CD4-positive, CD25-positive, alpha-beta regulatory T cell (primary cell): ENCODE measurements at regions not wholly inside any gene's neighbourhood (a gene's known extent, or its start where the extent isn't known, plus 50 kb on each side); places are given as distances from the start of the nearest gene placed in this dataset.
"Not testable (repeated sequence)": the region's sequence is repeated elsewhere in the genome, so short reads cannot be mapped to it uniquely, and the experiment has no call there.

Experiments used
- ATAC-seq, 2 donors: fragments of 150-1000 bp; cut with Tn5 transposase; one replicate each; pipeline ENCODE4 v1.10.0; 2021; ENCODE audit warnings: low read depth in 2 of 2, moderate number of reproducible peaks in 2 of 2, moderate library complexity in 1 of 2
- DNase-seq, 3 donors: peaks; one replicate each; pipeline versions ENCODE4 v3.0.0 to v3.0.0-alpha.2; 2012 to 2022; ENCODE audit warnings: mixed read lengths in 1 of 3
- H3K27ac ChIP-seq: one replicate; pipeline ENCODE4 v1.7.0; 2013; ENCODE audit warnings: mild to moderate bottlenecking, low read length; ENCODE audit not compliant: insufficient read depth, poor library complexity, severe bottlenecking
- H3K27me3 ChIP-seq: one replicate; pipeline ENCODE4 v1.7.0; 2013; ENCODE audit warnings: low read length; ENCODE audit not compliant: control insufficient read depth, insufficient read depth
- H3K36me3 ChIP-seq: one replicate; pipeline ENCODE4 v1.7.0; 2013; ENCODE audit warnings: mild to moderate bottlenecking, low read length, moderate library complexity; ENCODE audit not compliant: control insufficient read depth, insufficient read depth
- H3K4me1 ChIP-seq: 2 replicates; pipeline ENCODE4 v1.7.0; 2013; ENCODE audit warnings: mild to moderate bottlenecking, low read length; ENCODE audit not compliant: insufficient read depth, control insufficient read depth, poor library complexity, severe bottlenecking
- H3K4me3 ChIP-seq: one replicate; pipeline ENCODE4 v1.7.0; 2013; ENCODE audit warnings: low read depth, mild to moderate bottlenecking, low read length, moderate library complexity
- H3K9me3 ChIP-seq, 2 experiments: 1 replicate in 1 of 2; 2 replicates in 1 of 2; pipeline ENCODE4 v1.7.0; 2013; ENCODE audit warnings: low read length in 2 of 2, mild to moderate bottlenecking in 1 of 2, moderate library complexity in 1 of 2; ENCODE audit not compliant: control insufficient read depth in 2 of 2
- H3K27ac Mint-ChIP-seq, 3 donors: one replicate each; pipeline ENCODE4 v1.8.0; 2020 to 2022; ENCODE audit warnings: mild to moderate bottlenecking in 3 of 3, mixed read lengths in 3 of 3, moderate library complexity in 2 of 3
- H3K27me3 Mint-ChIP-seq: one replicate; pipeline ENCODE4 v1.8.0; 2022; ENCODE audit warnings: mild to moderate bottlenecking, mixed read lengths
- H3K36me3 Mint-ChIP-seq: one replicate; pipeline ENCODE4 v1.8.0; 2020; ENCODE audit warnings: mixed read lengths
- H3K4me1 Mint-ChIP-seq, 4 donors: one replicate each; pipeline ENCODE4 v1.8.0; 2020 to 2022; ENCODE audit warnings: mixed read lengths in 4 of 4, mild to moderate bottlenecking in 1 of 4
- H3K4me3 Mint-ChIP-seq, 4 donors: one replicate each; pipeline ENCODE4 v1.8.0; 2020 to 2022; ENCODE audit warnings: mild to moderate bottlenecking in 4 of 4, mixed read lengths in 4 of 4, moderate library complexity in 3 of 4
- H3K9me3 Mint-ChIP-seq, 7 donors: one replicate each; pipeline ENCODE4 v1.8.0; 2020 to 2022; ENCODE audit warnings: mixed read lengths in 7 of 7, mild to moderate bottlenecking in 3 of 7, moderate library complexity in 2 of 7

- Histone ChIP-seq H3K4me1 (no peaks in the 10 kb centered on the region), H3K27ac (no peak overlapping the region), H3K36me3 (no peaks in the 10 kb centered on the region), H3K27me3 (no peaks in the 10 kb centered on the region), H3K9me3 (no peaks in the 10 kb centered on the region), H3K4me3 (no peak overlapping the region)
- Mint-ChIP-seq H3K9me3 (peaks cover 0 to 2% (median 0%) of the 10 kb centered on the region in 7 donors), H3K4me1 (no peaks in the 10 kb centered on the region), H3K27ac (no peak overlapping the region), H3K4me3 (no peak overlapping the region), H3K36me3 (no peaks in the 10 kb centered on the region), H3K27me3 (no peaks in the 10 kb centered on the region)
- DNase-seq (no peak), ATAC-seq (no peak)
Measured at GRCh38 chr5:6548756-6549285, 84.0 kb downstream of the NSUN2 start.

GRCh38 chr5:6547926-6548519 is 84.8 kb downstream of the NSUN2 start:
- H3K36me3 Mint-ChIP-seq, H3K9me3 ChIP-seq: not testable (repeated sequence)

GRCh38 chr5:6547498-6547897 is 85.3 kb downstream of the NSUN2 start:
- Histone ChIP-seq H3K36me3 (no peaks in the 10 kb centered on the region), H3K27ac (no peak overlapping the region), H3K4me3 (no peak overlapping the region), H3K9me3 (no peaks in the 10 kb centered on the region), H3K27me3 (no peaks in the 10 kb centered on the region), H3K4me1 (no peaks in the 10 kb centered on the region)
- no peak overlapping the region for H3K27ac Mint-ChIP-seq
- ATAC-seq: no peak
- peaks cover 0 to 2% (median 0%) of the 10 kb centered on the region in 7 donors for H3K9me3 Mint-ChIP-seq
- no peak overlapping the region for H3K4me3 Mint-ChIP-seq
- no peaks in the 10 kb centered on the region for H3K36me3 Mint-ChIP-seq
- DNase-seq: no peak
- no peaks in the 10 kb centered on the region for H3K27me3 Mint-ChIP-seq
- H3K4me1 Mint-ChIP-seq: no peaks in the 10 kb centered on the region

More at GRCh38 chr5:6547926-6548519, 84.8 kb downstream of the NSUN2 start:
- not testable (repeated sequence) for H3K4me1 ChIP-seq, H3K9me3 Mint-ChIP-seq, H3K4me3 ChIP-seq, H3K4me3 Mint-ChIP-seq, ATAC-seq, H3K4me1 Mint-ChIP-seq, H3K27me3 ChIP-seq, H3K27ac Mint-ChIP-seq, H3K27ac ChIP-seq, DNase-seq, H3K27me3 Mint-ChIP-seq, H3K36me3 ChIP-seq

- Mint-ChIP-seq H3K4me1 (no peaks in the 10 kb centered on the region), H3K27me3 (no peaks in the 10 kb centered on the region), H3K9me3 (peaks cover 0 to 2% (median 0%) of the 10 kb centered on the region in 7 donors), H3K4me3 (no peak overlapping the region), H3K36me3 (no peaks in the 10 kb centered on the region), H3K27ac (no peak overlapping the region)
- Histone ChIP-seq H3K36me3 (no peaks in the 10 kb centered on the region), H3K4me1 (no peaks in the 10 kb centered on the region), H3K27me3 (no peaks in the 10 kb centered on the region), H3K9me3 (no peaks in the 10 kb centered on the region), H3K27ac (no peak overlapping the region), H3K4me3 (no peak overlapping the region)
- DNase-seq: no peak
- no peak for ATAC-seq
Measured at GRCh38 chr5:6545770-6546690, 86.8 kb downstream of the NSUN2 start.

- Histone ChIP-seq H3K27me3 (no peaks in the 10 kb centered on the region), H3K36me3 (no peaks in the 10 kb centered on the region), H3K27ac (no peak overlapping the region), H3K9me3 (no peaks in the 10 kb centered on the region), H3K4me3 (no peak overlapping the region), H3K4me1 (no peaks in the 10 kb centered on the region)
- no peaks in the 10 kb centered on the region for H3K4me1 Mint-ChIP-seq
- H3K27ac Mint-ChIP-seq: no peak overlapping the region
- no peaks in the 10 kb centered on the region for H3K36me3 Mint-ChIP-seq
- no peaks in the 10 kb centered on the region for H3K27me3 Mint-ChIP-seq
- no peak for ATAC-seq
- peaks cover 0 to 2% (median 0%) of the 10 kb centered on the region in 7 donors for H3K9me3 Mint-ChIP-seq
- no peak for DNase-seq
- H3K4me3 Mint-ChIP-seq: no peak overlapping the region
Measured at GRCh38 chr5:6545036-6545693, 87.7 kb downstream of the NSUN2 start.

DNA sequence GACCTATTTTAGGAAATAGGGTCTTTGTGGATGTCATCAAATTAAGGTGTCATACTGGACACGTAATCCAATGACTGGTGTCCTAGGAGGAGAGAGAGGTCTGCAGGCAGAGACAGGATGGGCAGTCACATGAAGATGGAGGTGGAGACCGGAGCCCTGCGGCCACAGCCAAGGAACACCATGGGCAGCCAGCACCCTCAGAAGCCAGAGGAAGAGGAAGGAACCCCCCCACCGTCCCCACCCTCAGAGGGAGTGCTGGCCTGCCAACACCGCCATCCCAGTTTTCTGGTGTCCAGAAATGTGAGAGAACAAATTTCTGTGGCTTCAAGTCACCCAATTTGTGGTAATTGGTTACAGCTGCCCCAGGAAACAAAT is 88.3 kb downstream of the NSUN2 start:
- H3K27ac ChIP-seq: no peak overlapping the region
- Mint-ChIP-seq H3K9me3 (peaks cover 0 to 2% (median 0%) of the 10 kb centered on the region in 7 donors), H3K4me1 (no peaks in the 10 kb centered on the region), H3K36me3 (no peaks in the 10 kb centered on the region), H3K27me3 (no peaks in the 10 kb centered on the region), H3K27ac (peak overlapping the region in 1 of 3 donors; percentile 34), H3K4me3 (no peak overlapping the region)
- no peaks in the 10 kb centered on the region for H3K36me3 ChIP-seq
- no peaks in the 10 kb centered on the region for H3K4me1 ChIP-seq
- H3K9me3 ChIP-seq: no peaks in the 10 kb centered on the region
- H3K27me3 ChIP-seq: no peaks in the 10 kb centered on the region
- H3K4me3 ChIP-seq: no peak overlapping the region
- ATAC-seq: no peak
- no peak for DNase-seq
